DND-41 (cell line): ENCODE measurements at regions not wholly inside any gene's neighbourhood (a gene's known extent, or its start where the extent isn't known, plus 50 kb on each side); places are given as distances from the start of the nearest gene placed in this dataset.

Experiments
- CTCF ChIP-seq: IDR thresholded peaks from 2 replicates; pipeline ENCODE4 v1.5.1; 2012; ENCODE audit warnings: borderline replicate concordance, low read length, moderate library complexity, mild to moderate bottlenecking; ENCODE audit not compliant: poor library complexity, severe bottlenecking; ENCODE audit errors: extremely low read depth
- EZH2 ChIP-seq: IDR thresholded peaks from 3 replicates; pipeline ENCODE4 v1.6.1; 2012; ENCODE audit warnings: borderline replicate concordance, low read depth, mild to moderate bottlenecking, moderate library complexity, low read length, inconsistent platforms; ENCODE audit not compliant: severe bottlenecking

GRCh38 chr6:100163035-100163434 is 169.0 kb upstream of the MCHR2 start:
- TF ChIP-seq EZH2 (no peak), CTCF (no peak)
